DMS53 treated with DMSO at 0.1 percent for 48 hours (cell line): ENCODE measurements at regions not wholly inside any gene's neighbourhood (a gene's known extent, or its start where the extent isn't known, plus 50 kb on each side); places are given as distances from the start of the nearest gene placed in this dataset.

Experiments
- DNase-seq: peaks from one replicate; lab custom pipeline; 2025; ENCODE audit not compliant: unreplicated experiment; lab: John Stamatoyannopoulos, UW

GRCh38 chr5:63375851-63376250 is 586.4 kb downstream of the HTR1A start:
- DNase-seq, result no peak

GRCh38 chr5:63374085-63374484 is 588.2 kb downstream of the HTR1A start:
- no peak for DNase-seq

- DNase-seq, result no peak
Observed at GRCh38 chr5:63351164-63351563, 611.1 kb downstream of the HTR1A start.

GRCh38 chr5:63346451-63346850 is 615.8 kb downstream of the HTR1A start:
- DNase-seq, result no peak

- no peak for DNase-seq
Observed at GRCh38 chr5:63341442-63341841, 620.8 kb downstream of the HTR1A start.

- no peak for DNase-seq
Observed at GRCh38 chr5:63323926-63324325, 638.3 kb downstream of the HTR1A start.

GRCh38 chr5:63314551-63314950 is 647.7 kb downstream of the HTR1A start:
- DNase-seq, result no peak

GRCh38 chr5:63310644-63311043 is 651.6 kb downstream of the HTR1A start:
- no peak for DNase-seq

GRCh38 chr5:63306909-63307308 is 655.3 kb downstream of the HTR1A start:
- no peak for DNase-seq

- no peak for DNase-seq
Observed at GRCh38 chr5:63293317-63293716, 668.9 kb downstream of the HTR1A start.

GRCh38 chr5:63286724-63287123 is 675.5 kb downstream of the HTR1A start:
- DNase-seq, result no peak

GRCh38 chr5:63263411-63263810 is 684.8 kb downstream of the LRRC70 start:
- DNase-seq, result no peak

GRCh38 chr5:63262185-63262981 is 683.8 kb downstream of the LRRC70 start:
- no peak for DNase-seq

- no peak for DNase-seq
Observed at GRCh38 chr5:63261695-63262094, 683.1 kb downstream of the LRRC70 start.

- no peak for DNase-seq
Observed at GRCh38 chr5:63255594-63255993, 677.0 kb downstream of the LRRC70 start.

- no peak for DNase-seq
Observed at GRCh38 chr5:63250939-63251338, 672.3 kb downstream of the LRRC70 start.

GRCh38 chr5:63249960-63250359 is 671.3 kb downstream of the LRRC70 start:
- DNase-seq, result no peak

GRCh38 chr5:63247651-63248050 is 669.0 kb downstream of the LRRC70 start:
- DNase-seq, result no peak

- DNase-seq, result no peak
Observed at GRCh38 chr5:63245271-63245670, 666.7 kb downstream of the LRRC70 start.

- DNase-seq, result no peak
Observed at GRCh38 chr5:63240063-63240755, 661.6 kb downstream of the LRRC70 start.

- DNase-seq, result no peak
Observed at GRCh38 chr5:63233911-63234310, 655.3 kb downstream of the LRRC70 start.

GRCh38 chr5:63233361-63233760 is 654.7 kb downstream of the LRRC70 start:
- no peak for DNase-seq

GRCh38 chr5:63230754-63231153 is 652.1 kb downstream of the LRRC70 start:
- DNase-seq, result no peak
